GM23248 (cell line): ENCODE measurements at regions not wholly inside any gene's neighbourhood (a gene's known extent, or its start where the extent isn't known, plus 50 kb on each side); places are given as distances from the start of the nearest gene placed in this dataset.

Source experiments
- EZH2 ChIP-seq: fragments of 200-600 bp; sonication (generic); IDR thresholded peaks from 2 replicates; pipeline ENCODE4 v1.6.1; 2018; ENCODE audit warnings: antibody characterized with exemption, mild to moderate bottlenecking; ENCODE audit not compliant: insufficient read depth, poor library complexity, severe bottlenecking
- EZH2phosphoT487 ChIP-seq: fragments of 200-600 bp; sonication (generic); IDR thresholded peaks from 2 replicates; pipeline ENCODE4 v1.6.1; 2018; ENCODE audit warnings: antibody characterized with exemption, moderate library complexity, mild to moderate bottlenecking, low read depth; ENCODE audit not compliant: insufficient read depth

DNA sequence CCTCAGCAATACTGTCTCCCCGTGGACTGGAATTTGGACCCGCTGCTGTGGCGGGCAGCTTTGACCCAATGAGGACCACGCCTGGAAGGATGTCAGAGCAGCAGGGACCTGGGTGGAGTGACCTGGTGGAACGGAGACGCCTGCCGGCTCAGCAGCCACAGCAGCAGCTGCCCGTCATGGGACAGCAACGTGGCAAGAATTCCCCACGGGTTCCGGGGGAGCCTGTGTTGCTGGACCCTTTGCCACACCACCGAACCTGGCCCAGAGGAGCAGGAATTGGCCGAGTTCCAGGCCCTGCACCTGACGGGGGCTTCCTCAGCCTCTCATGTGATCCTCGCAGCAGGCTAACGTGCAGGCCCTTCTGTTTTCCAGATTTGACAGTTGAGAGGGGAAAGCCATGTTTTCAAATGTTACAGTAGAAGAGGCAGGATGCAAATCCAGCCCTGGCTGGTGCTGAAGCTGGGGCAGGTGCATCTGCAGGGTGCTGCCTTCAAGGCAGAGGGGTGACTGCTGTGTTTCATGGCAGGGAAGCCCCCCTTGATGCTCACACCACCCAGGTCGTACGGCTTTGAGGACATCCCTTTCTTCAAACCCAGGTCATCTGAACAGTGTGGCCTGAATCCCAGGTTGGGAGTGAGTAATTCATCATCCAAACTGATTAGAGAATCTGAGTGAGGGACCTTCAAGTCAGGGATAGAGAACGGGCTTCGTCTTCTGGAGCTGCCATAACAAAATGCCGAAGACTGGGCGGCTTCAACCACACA lies 93.4 kb downstream of the THBS2 start:
- no peak for TF ChIP-seq EZH2phosphoT487
- TF ChIP-seq EZH2, result no peak
